ENCODE measurements at regions not wholly inside any gene's neighbourhood (a gene's known extent, or its start where the extent isn't known, plus 50 kb on each side); places are given as distances from the start of the nearest gene placed in this dataset.

GRCh38 chr5:125501396-125501795, 755.0 kb upstream of the ZNF608 start:
- no peaks in the 10 kb centered on the region for H3K9me3 ChIP-seq
- H3K4me1 ChIP-seq, result no peaks in the 10 kb centered on the region
- WGBS, result 46% methylated on average over 2 of the region's 2 CpGs
- no peak overlapping the region for H3K4me3 ChIP-seq
- no peaks in the 10 kb centered on the region for H3K36me3 ChIP-seq
- no peaks in the 10 kb centered on the region for H3K27me3 ChIP-seq
- TF ChIP-seq POLR2AphosphoS5 (IDR thresholded peaks at IDR 0.05), result no peak
- no peak for TF ChIP-seq CTCF (IDR thresholded peaks at IDR 0.05)
- no peak for TF ChIP-seq POLR2A (IDR thresholded peaks at IDR 0.05)
- TF ChIP-seq EP300 (IDR thresholded peaks at IDR 0.05), result no peak
- H3K27ac ChIP-seq, result no peak overlapping the region
- DNase-seq (ENCODE audit: low spot score in 2 of 2), result no peak

- Histone ChIP-seq H3K4me3 (no peak overlapping the region), H3K27me3 (no peaks in the 10 kb centered on the region), H3K9me3 (no peaks in the 10 kb centered on the region), H3K36me3 (no peaks in the 10 kb centered on the region), H3K27ac (no peak overlapping the region), H3K4me1 (no peaks in the 10 kb centered on the region)
- TF ChIP-seq POLR2AphosphoS5 (IDR thresholded peaks at IDR 0.05) (no peak), POLR2A (IDR thresholded peaks at IDR 0.05) (no peak), CTCF (IDR thresholded peaks at IDR 0.05) (no peak), EP300 (IDR thresholded peaks at IDR 0.05) (no peak)
- no peak for DNase-seq (ENCODE audit: low spot score in 2 of 2)
- 77% methylated on average over 5 of the region's 5 CpGs for WGBS
Observed at GRCh38 chr5:125503946-125504345, 757.5 kb upstream of the ZNF608 start.

GRCh38 chr5:125505115-125505514, 758.7 kb upstream of the ZNF608 start:
- TF ChIP-seq EP300 (IDR thresholded peaks at IDR 0.05) (no peak), POLR2AphosphoS5 (IDR thresholded peaks at IDR 0.05) (no peak), CTCF (IDR thresholded peaks at IDR 0.05) (no peak), POLR2A (IDR thresholded peaks at IDR 0.05) (no peak)
- Histone ChIP-seq H3K4me3 (no peak overlapping the region), H3K9me3 (no peaks in the 10 kb centered on the region), H3K27ac (no peak overlapping the region), H3K27me3 (no peaks in the 10 kb centered on the region), H3K4me1 (no peaks in the 10 kb centered on the region), H3K36me3 (no peaks in the 10 kb centered on the region)
- 93% methylated on average over 3 of the region's 3 CpGs for WGBS
- DNase-seq (ENCODE audit: low spot score in 2 of 2), result no peak

GRCh38 chr5:125506124-125506523, 759.7 kb upstream of the ZNF608 start:
- no peak overlapping the region for H3K4me3 ChIP-seq
- TF ChIP-seq EP300 (IDR thresholded peaks at IDR 0.05) (no peak), POLR2AphosphoS5 (IDR thresholded peaks at IDR 0.05) (no peak), CTCF (IDR thresholded peaks at IDR 0.05) (no peak), POLR2A (IDR thresholded peaks at IDR 0.05) (no peak)
- H3K27me3 ChIP-seq, result no peaks in the 10 kb centered on the region
- no peak for DNase-seq (ENCODE audit: low spot score in 2 of 2)
- H3K36me3 ChIP-seq, result no peaks in the 10 kb centered on the region
- WGBS, result 86% methylated on average over 3 of the region's 3 CpGs
- H3K4me1 ChIP-seq, result no peaks in the 10 kb centered on the region
- no peak overlapping the region for H3K27ac ChIP-seq
- no peaks in the 10 kb centered on the region for H3K9me3 ChIP-seq

- WGBS, result 88% methylated on average over 1 of the region's 1 CpG
Observed at GRCh38 chr5:125508225-125508624, 761.8 kb upstream of the ZNF608 start.

More at GRCh38 chr5:125508225-125508624, 761.8 kb upstream of the ZNF608 start:
- Histone ChIP-seq H3K4me3 (no peak overlapping the region), H3K36me3 (no peaks in the 10 kb centered on the region), H3K4me1 (no peaks in the 10 kb centered on the region), H3K27me3 (no peaks in the 10 kb centered on the region), H3K27ac (no peak overlapping the region), H3K9me3 (no peaks in the 10 kb centered on the region)
- no peak for TF ChIP-seq POLR2A (IDR thresholded peaks at IDR 0.05)
- no peak for TF ChIP-seq POLR2AphosphoS5 (IDR thresholded peaks at IDR 0.05)
- no peak for TF ChIP-seq CTCF (IDR thresholded peaks at IDR 0.05)
- TF ChIP-seq EP300 (IDR thresholded peaks at IDR 0.05), result no peak
- no peak for DNase-seq (ENCODE audit: low spot score in 2 of 2)

All from suprapubic skin (tissue), 4 donors.